ENCODE measurements at regions not wholly inside any gene's neighbourhood (a gene's known extent, or its start where the extent isn't known, plus 50 kb on each side); places are given as distances from the start of the nearest gene placed in this dataset.

DNA sequence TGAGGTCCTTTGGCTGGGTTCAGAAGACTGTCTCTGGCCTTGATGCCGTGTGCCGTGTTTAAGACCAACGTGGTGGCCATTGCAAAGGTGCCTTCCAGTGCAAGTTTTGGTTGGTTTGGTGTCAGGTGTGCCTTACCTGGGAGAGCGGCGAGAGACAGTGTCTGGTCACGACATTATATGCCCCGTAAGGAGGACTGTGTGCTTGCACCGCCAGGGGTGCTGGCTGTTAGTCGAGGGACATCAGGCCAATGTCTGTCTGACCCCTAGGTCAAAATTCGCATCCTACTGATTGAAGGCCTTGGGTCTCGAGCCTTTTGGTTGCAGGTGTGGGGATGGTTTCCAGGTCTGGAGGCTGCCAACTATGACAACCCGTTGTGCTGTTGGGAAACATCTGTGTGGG lies 111.9 kb downstream of the SNRPN start:
- TF ChIP-seq, protein P1, sequence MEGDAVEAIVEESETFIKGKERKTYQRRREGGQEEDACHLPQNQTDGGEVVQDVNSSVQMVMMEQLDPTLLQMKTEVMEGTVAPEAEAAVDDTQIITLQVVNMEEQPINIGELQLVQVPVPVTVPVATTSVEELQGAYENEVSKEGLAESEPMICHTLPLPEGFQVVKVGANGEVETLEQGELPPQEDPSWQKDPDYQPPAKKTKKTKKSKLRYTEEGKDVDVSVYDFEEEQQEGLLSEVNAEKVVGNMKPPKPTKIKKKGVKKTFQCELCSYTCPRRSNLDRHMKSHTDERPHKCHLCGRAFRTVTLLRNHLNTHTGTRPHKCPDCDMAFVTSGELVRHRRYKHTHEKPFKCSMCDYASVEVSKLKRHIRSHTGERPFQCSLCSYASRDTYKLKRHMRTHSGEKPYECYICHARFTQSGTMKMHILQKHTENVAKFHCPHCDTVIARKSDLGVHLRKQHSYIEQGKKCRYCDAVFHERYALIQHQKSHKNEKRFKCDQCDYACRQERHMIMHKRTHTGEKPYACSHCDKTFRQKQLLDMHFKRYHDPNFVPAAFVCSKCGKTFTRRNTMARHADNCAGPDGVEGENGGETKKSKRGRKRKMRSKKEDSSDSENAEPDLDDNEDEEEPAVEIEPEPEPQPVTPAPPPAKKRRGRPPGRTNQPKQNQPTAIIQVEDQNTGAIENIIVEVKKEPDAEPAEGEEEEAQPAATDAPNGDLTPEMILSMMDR (IDR thresholded peaks at IDR 0.05; ENCODE audit: poor library complexity, severe bottlenecking), result no peak
- TF ChIP-seq, protein P2, sequence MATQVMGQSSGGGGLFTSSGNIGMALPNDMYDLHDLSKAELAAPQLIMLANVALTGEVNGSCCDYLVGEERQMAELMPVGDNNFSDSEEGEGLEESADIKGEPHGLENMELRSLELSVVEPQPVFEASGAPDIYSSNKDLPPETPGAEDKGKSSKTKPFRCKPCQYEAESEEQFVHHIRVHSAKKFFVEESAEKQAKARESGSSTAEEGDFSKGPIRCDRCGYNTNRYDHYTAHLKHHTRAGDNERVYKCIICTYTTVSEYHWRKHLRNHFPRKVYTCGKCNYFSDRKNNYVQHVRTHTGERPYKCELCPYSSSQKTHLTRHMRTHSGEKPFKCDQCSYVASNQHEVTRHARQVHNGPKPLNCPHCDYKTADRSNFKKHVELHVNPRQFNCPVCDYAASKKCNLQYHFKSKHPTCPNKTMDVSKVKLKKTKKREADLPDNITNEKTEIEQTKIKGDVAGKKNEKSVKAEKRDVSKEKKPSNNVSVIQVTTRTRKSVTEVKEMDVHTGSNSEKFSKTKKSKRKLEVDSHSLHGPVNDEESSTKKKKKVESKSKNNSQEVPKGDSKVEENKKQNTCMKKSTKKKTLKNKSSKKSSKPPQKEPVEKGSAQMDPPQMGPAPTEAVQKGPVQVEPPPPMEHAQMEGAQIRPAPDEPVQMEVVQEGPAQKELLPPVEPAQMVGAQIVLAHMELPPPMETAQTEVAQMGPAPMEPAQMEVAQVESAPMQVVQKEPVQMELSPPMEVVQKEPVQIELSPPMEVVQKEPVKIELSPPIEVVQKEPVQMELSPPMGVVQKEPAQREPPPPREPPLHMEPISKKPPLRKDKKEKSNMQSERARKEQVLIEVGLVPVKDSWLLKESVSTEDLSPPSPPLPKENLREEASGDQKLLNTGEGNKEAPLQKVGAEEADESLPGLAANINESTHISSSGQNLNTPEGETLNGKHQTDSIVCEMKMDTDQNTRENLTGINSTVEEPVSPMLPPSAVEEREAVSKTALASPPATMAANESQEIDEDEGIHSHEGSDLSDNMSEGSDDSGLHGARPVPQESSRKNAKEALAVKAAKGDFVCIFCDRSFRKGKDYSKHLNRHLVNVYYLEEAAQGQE (IDR thresholded peaks at IDR 0.05; ENCODE audit: borderline replicate concordance), result no peak
- no peak for TF ChIP-seq EP300 (conservative IDR thresholded peaks at IDR 0.05; ENCODE audit: poor library complexity, severe bottlenecking)
- no peak for TF ChIP-seq EZH2 (IDR thresholded peaks at IDR 0.05; ENCODE audit: borderline replicate concordance, insufficient read depth, low read length, poor library complexity, severe bottlenecking)
- no peak for TF ChIP-seq MXI1 (conservative IDR thresholded peaks at IDR 0.05; ENCODE audit: poor library complexity, severe bottlenecking)
- no peak for TF ChIP-seq POLR2AphosphoS5 (IDR thresholded peaks at IDR 0.05)
